ENCODE measurements at regions not wholly inside any gene's neighbourhood (a gene's known extent, or its start where the extent isn't known, plus 50 kb on each side); places are given as distances from the start of the nearest gene placed in this dataset.
"Not testable (repeated sequence)": the region's sequence is repeated elsewhere in the genome, so short reads cannot be mapped to it uniquely, and the experiment has no call there.

GRCh38 chr3:167102071-167102470, 278.0 kb downstream of the ZBBX start:
- peak in 1 of 2 experiments; percentile 27 for DNase-seq

- DNase-seq: no peak
These were observed 279.4 kb downstream of the ZBBX start for GRCh38 chr3:167100651-167101050.

GRCh38 chr3:167100200-167100599, 279.9 kb downstream of the ZBBX start:
- no peak for DNase-seq

GRCh38 chr3:167095976-167096375, 284.1 kb downstream of the ZBBX start:
- no peak for DNase-seq

GRCh38 chr3:167094632-167095031, 285.5 kb downstream of the ZBBX start:
- DNase-seq: no peak

GRCh38 chr3:167091226-167091625, 288.9 kb downstream of the ZBBX start:
- no peak for DNase-seq

GRCh38 chr3:167084545-167084944, 295.6 kb downstream of the ZBBX start:
- peak; percentile 21 to 40 for DNase-seq

- no peak for DNase-seq
These were observed 302.0 kb downstream of the ZBBX start for GRCh38 chr3:167078070-167078622.

- no peak for DNase-seq
These were observed 312.3 kb downstream of the ZBBX start for GRCh38 chr3:167067787-167068161.

- DNase-seq: no peak
These were observed 312.9 kb downstream of the ZBBX start for GRCh38 chr3:167066977-167067786.

GRCh38 chr3:167057581-167057980, 322.5 kb downstream of the ZBBX start:
- no peak for DNase-seq

- no peak for DNase-seq
These were observed 325.2 kb downstream of the ZBBX start for GRCh38 chr3:167054926-167055325.

- no peak for DNase-seq
These were observed 328.7 kb downstream of the ZBBX start for GRCh38 chr3:167051421-167051820.

- DNase-seq: no peak
These were observed 346.2 kb downstream of the ZBBX start for GRCh38 chr3:167033866-167034265.

- DNase-seq: peak; percentile 65 to 77
These were observed 347.7 kb downstream of the ZBBX start for GRCh38 chr3:167032267-167032876.

GRCh38 chr3:167031364-167032049, 348.6 kb downstream of the ZBBX start:
- no peak for DNase-seq

GRCh38 chr3:167030082-167030725, 349.9 kb downstream of the ZBBX start:
- DNase-seq: no peak

- not testable (repeated sequence) for DNase-seq
These were observed 360.6 kb downstream of the ZBBX start for GRCh38 chr3:167019503-167019902.

GRCh38 chr3:167018591-167019111, 361.4 kb downstream of the ZBBX start:
- DNase-seq: not testable (repeated sequence)

GRCh38 chr3:167012691-167013090, 367.4 kb downstream of the ZBBX start:
- DNase-seq: no peak

GRCh38 chr3:167008791-167009190, 371.3 kb downstream of the ZBBX start:
- no peak for DNase-seq

- no peak for DNase-seq
These were observed 378.7 kb downstream of the ZBBX start for GRCh38 chr3:167001374-167001773.
